ENCODE measurements at regions not wholly inside any gene's neighbourhood (a gene's known extent, or its start where the extent isn't known, plus 50 kb on each side); places are given as distances from the start of the nearest gene placed in this dataset.

- H3K27ac ChIP-seq (ENCODE audit: low read depth, low read length, poor library complexity, severe bottlenecking) = no peak overlapping the region
- CTCF ChIA-PET = interaction anchor here (0.6 kb wide), 1 partner anchor 10 kb away, joined by 3 read pairs; no protein-coding TSS in a partner anchor
- no peak overlapping the region for H3K4me3 ChIP-seq (ENCODE audit: low read depth, low read length, poor library complexity, severe bottlenecking)
- no peaks in the 10 kb centered on the region for H3K27me3 ChIP-seq (replicated peaks; ENCODE audit: insufficient read depth, low read depth, low read length, poor library complexity)
- intact Hi-C loops (cut with micrococcal nuclease; ENCODE audit: unreplicated experiment) = no loop called here
- DNase-seq (ENCODE audit: low spot score) = no peak
- TF ChIP-seq, protein P1, sequence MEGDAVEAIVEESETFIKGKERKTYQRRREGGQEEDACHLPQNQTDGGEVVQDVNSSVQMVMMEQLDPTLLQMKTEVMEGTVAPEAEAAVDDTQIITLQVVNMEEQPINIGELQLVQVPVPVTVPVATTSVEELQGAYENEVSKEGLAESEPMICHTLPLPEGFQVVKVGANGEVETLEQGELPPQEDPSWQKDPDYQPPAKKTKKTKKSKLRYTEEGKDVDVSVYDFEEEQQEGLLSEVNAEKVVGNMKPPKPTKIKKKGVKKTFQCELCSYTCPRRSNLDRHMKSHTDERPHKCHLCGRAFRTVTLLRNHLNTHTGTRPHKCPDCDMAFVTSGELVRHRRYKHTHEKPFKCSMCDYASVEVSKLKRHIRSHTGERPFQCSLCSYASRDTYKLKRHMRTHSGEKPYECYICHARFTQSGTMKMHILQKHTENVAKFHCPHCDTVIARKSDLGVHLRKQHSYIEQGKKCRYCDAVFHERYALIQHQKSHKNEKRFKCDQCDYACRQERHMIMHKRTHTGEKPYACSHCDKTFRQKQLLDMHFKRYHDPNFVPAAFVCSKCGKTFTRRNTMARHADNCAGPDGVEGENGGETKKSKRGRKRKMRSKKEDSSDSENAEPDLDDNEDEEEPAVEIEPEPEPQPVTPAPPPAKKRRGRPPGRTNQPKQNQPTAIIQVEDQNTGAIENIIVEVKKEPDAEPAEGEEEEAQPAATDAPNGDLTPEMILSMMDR (conservative IDR thresholded peaks at IDR 0.05; ENCODE audit: low read depth, low read length) = no peak
- TF ChIP-seq EZH2 (IDR thresholded peaks at IDR 0.05; ENCODE audit: borderline replicate concordance, low read depth, low read length, poor library complexity, severe bottlenecking) = no peak
- BruUV-seq (replicated peaks) = no TSS peak
- POLR2A ChIA-PET (ENCODE audit: low non-redundant PET) = no interaction called here
- H3K36me3 ChIP-seq (ENCODE audit: insufficient read depth, low read length, poor library complexity, severe bottlenecking) = no peaks in the 10 kb centered on the region
- H3K9me3 ChIP-seq (ENCODE audit: low read depth, low read length, poor library complexity, severe bottlenecking) = peaks cover 8% of the 10 kb centered on the region
- H3K4me1 ChIP-seq (ENCODE audit: insufficient read depth, low read length, poor library complexity, severe bottlenecking) = peaks cover 1% of the 10 kb centered on the region
Observed at GRCh38 chr3:144182501-144182900, 210.9 kb downstream of the DIPK2A start.

GRCh38 chr3:144185276-144185675 lies 213.7 kb downstream of the DIPK2A start:
- no peak overlapping the region for H3K4me3 ChIP-seq (ENCODE audit: low read depth, low read length, poor library complexity, severe bottlenecking)
- no peak overlapping the region for H3K27ac ChIP-seq (ENCODE audit: low read depth, low read length, poor library complexity, severe bottlenecking)
- H3K27me3 ChIP-seq (replicated peaks; ENCODE audit: insufficient read depth, low read depth, low read length, poor library complexity) = no peaks in the 10 kb centered on the region
- TF ChIP-seq, protein P1 (conservative IDR thresholded peaks at IDR 0.05; ENCODE audit: low read depth, low read length) = no peak
- no peak for TF ChIP-seq EZH2 (IDR thresholded peaks at IDR 0.05; ENCODE audit: borderline replicate concordance, low read depth, low read length, poor library complexity, severe bottlenecking)
- peaks cover 18% of the 10 kb centered on the region for H3K4me1 ChIP-seq (ENCODE audit: insufficient read depth, low read length, poor library complexity, severe bottlenecking)
- H3K36me3 ChIP-seq (ENCODE audit: insufficient read depth, low read length, poor library complexity, severe bottlenecking) = no peaks in the 10 kb centered on the region
- CTCF ChIA-PET = no interaction called here
- no TSS peak for BruUV-seq (replicated peaks)
- peaks cover 8% of the 10 kb centered on the region for H3K9me3 ChIP-seq (ENCODE audit: low read depth, low read length, poor library complexity, severe bottlenecking)
- POLR2A ChIA-PET (ENCODE audit: low non-redundant PET) = no interaction called here
- intact Hi-C loops (cut with micrococcal nuclease; ENCODE audit: unreplicated experiment) = no loop called here
- DNase-seq (ENCODE audit: low spot score) = no peak

- H3K4me3 ChIP-seq (ENCODE audit: low read depth, low read length, poor library complexity, severe bottlenecking) = no peak overlapping the region
- H3K27me3 ChIP-seq (replicated peaks; ENCODE audit: insufficient read depth, low read depth, low read length, poor library complexity) = no peaks in the 10 kb centered on the region
- peak overlapping the region; percentile 67 for H3K27ac ChIP-seq (ENCODE audit: low read depth, low read length, poor library complexity, severe bottlenecking)
- ChIA-PET POLR2A (ENCODE audit: low non-redundant PET) (no interaction called here), CTCF (no interaction called here)
- intact Hi-C loops (cut with micrococcal nuclease; ENCODE audit: unreplicated experiment) = no loop called here
- H3K9me3 ChIP-seq (ENCODE audit: low read depth, low read length, poor library complexity, severe bottlenecking) = peaks cover 8% of the 10 kb centered on the region
- H3K36me3 ChIP-seq (ENCODE audit: insufficient read depth, low read length, poor library complexity, severe bottlenecking) = no peaks in the 10 kb centered on the region
- peak; percentile 63 for DNase-seq (ENCODE audit: low spot score)
- H3K4me1 ChIP-seq (ENCODE audit: insufficient read depth, low read length, poor library complexity, severe bottlenecking) = peaks cover 18% of the 10 kb centered on the region
- no TSS peak for BruUV-seq (replicated peaks)
- no peak for TF ChIP-seq EZH2 (IDR thresholded peaks at IDR 0.05; ENCODE audit: borderline replicate concordance, low read depth, low read length, poor library complexity, severe bottlenecking)
- TF ChIP-seq, protein P1 (conservative IDR thresholded peaks at IDR 0.05; ENCODE audit: low read depth, low read length) = no peak
Observed at GRCh38 chr3:144187531-144188210, 216.0 kb downstream of the DIPK2A start.

Measured in A673 (cell line).